Neural cell (in vitro differentiated cells): ENCODE measurements at regions not wholly inside any gene's neighbourhood (a gene's known extent, or its start where the extent isn't known, plus 50 kb on each side); places are given as distances from the start of the nearest gene placed in this dataset.

Experiments used
- H2AFZ ChIP-seq: fragments of 200-600, 300-800 bp; sonication (generic), shearing (Covaris generic); 2 replicates; pipeline ENCODE4 v1.6.0; 2014; ENCODE audit warnings: low read depth, mild to moderate bottlenecking, antibody characterized with exemption, low read length, moderate library complexity
- H3F3A ChIP-seq: fragments of 200-600 bp; shearing (Covaris generic); 2 replicates; pipeline ENCODE4 v1.6.1; 2016; ENCODE audit warnings: mild to moderate bottlenecking, moderate library complexity, mixed read lengths, antibody characterized with exemption, low read length; ENCODE audit not compliant: insufficient read depth, poor library complexity, severe bottlenecking
- H3K27ac ChIP-seq: fragments of 200-600, 300-800 bp; sonication (generic), shearing (Covaris generic); 2 replicates; pipeline ENCODE4 v1.5.1; 2014; ENCODE audit warnings: mild to moderate bottlenecking, low read length, moderate library complexity
- H3K27me3 ChIP-seq: fragments of 300-800, 200-600 bp; sonication (generic), shearing (Covaris generic); 2 replicates; pipeline ENCODE4 v1.6.0; 2014; ENCODE audit warnings: mild to moderate bottlenecking, low read depth, low read length, moderate library complexity; ENCODE audit not compliant: insufficient read depth
- H3K36me3 ChIP-seq: fragments of 300-800, 200-600 bp; sonication (generic), shearing (Covaris generic); 2 replicates; pipeline ENCODE4 v1.5.1; 2014; ENCODE audit warnings: mild to moderate bottlenecking, antibody characterized with exemption, low read length, moderate library complexity; ENCODE audit not compliant: insufficient read depth
- H3K4me2 ChIP-seq: fragments of 300-800, 200-600 bp; sonication (generic), shearing (Covaris generic); 2 replicates; pipeline ENCODE4 v1.6.0; 2014; ENCODE audit warnings: mild to moderate bottlenecking, low read length
- H3K4me3 ChIP-seq: fragments of 300-800, 200-600 bp; sonication (generic), shearing (Covaris generic); 2 replicates; pipeline ENCODE4 v1.5.1; 2014; ENCODE audit warnings: mild to moderate bottlenecking, low read length, moderate library complexity
- H3K79me2 ChIP-seq: fragments of 200-600 bp; shearing (Covaris generic); replicated peaks from 2 replicates; pipeline ENCODE4 v1.6.0; 2014; ENCODE audit warnings: mild to moderate bottlenecking, low read length, moderate library complexity; ENCODE audit not compliant: insufficient read depth
- H3K9ac ChIP-seq: fragments of 300-800, 200-600 bp; sonication (generic), shearing (Covaris generic); 2 replicates; pipeline ENCODE4 v1.6.1; 2016; ENCODE audit warnings: mild to moderate bottlenecking, low read length, mixed read lengths
- H3K9me2 ChIP-seq: fragments of 200-600 bp; shearing (Covaris generic); 2 replicates; pipeline ENCODE4 v1.6.1; 2016; ENCODE audit warnings: mild to moderate bottlenecking, low read length, mixed read lengths; ENCODE audit not compliant: insufficient read depth
- H3K9me3 ChIP-seq: fragments of 200-600, 300-800 bp; sonication (generic), shearing (Covaris generic); 2 replicates; pipeline ENCODE4 v1.6.1; 2016; ENCODE audit warnings: mild to moderate bottlenecking, mixed run types, low read length, moderate library complexity, mixed read lengths
- H4K20me1 ChIP-seq: fragments of 200-600 bp; shearing (Covaris generic); 2 replicates; pipeline ENCODE4 v1.6.1; 2016; ENCODE audit warnings: mild to moderate bottlenecking, mixed run types; ENCODE audit not compliant: insufficient read depth
- EP300 ChIP-seq: fragments of 450-650 bp; conservative IDR thresholded peaks from 2 replicates; pipeline ENCODE4 v1.6.1; 2014; ENCODE audit warnings: antibody characterized with exemption, mild to moderate bottlenecking, moderate library complexity; ENCODE audit not compliant: poor library complexity, severe bottlenecking
- EZH2 ChIP-seq: fragments of 200-600, 300-800 bp; shearing (Covaris generic), sonication (generic); IDR thresholded peaks from 2 replicates; pipeline ENCODE4 v1.6.1; 2014; ENCODE audit warnings: antibody characterized with exemption, low read length, borderline replicate concordance, mild to moderate bottlenecking; ENCODE audit not compliant: insufficient read depth, poor library complexity, severe bottlenecking
- MXI1 ChIP-seq: fragments of 450-650 bp; conservative IDR thresholded peaks from 2 replicates; pipeline ENCODE4 v1.6.1; 2014; ENCODE audit warnings: antibody characterized with exemption, mild to moderate bottlenecking; ENCODE audit not compliant: poor library complexity, severe bottlenecking
- POLR2AphosphoS5 ChIP-seq: IDR thresholded peaks from 2 replicates; pipeline ENCODE4 v1.6.1; 2012
- RAD21 ChIP-seq: fragments of 450-650 bp; conservative IDR thresholded peaks from 2 replicates; pipeline ENCODE4 v1.6.1; 2014; ENCODE audit warnings: antibody characterized with exemption, mild to moderate bottlenecking, moderate library complexity
- SMC3 ChIP-seq: fragments of 450-650 bp; conservative IDR thresholded peaks from 2 replicates; pipeline ENCODE4 v1.6.1; 2014; ENCODE audit warnings: antibody characterized with exemption, mild to moderate bottlenecking, moderate library complexity; ENCODE audit not compliant: poor library complexity
- TAF1 ChIP-seq: IDR thresholded peaks from 2 replicates; pipeline ENCODE4 v1.6.1; 2012; ENCODE audit warnings: low read depth
- TF ChIP-seq, protein P1 (sequence below): fragments of 450-650 bp; IDR thresholded peaks from 2 replicates; pipeline ENCODE4 v1.5.1; 2014; ENCODE audit warnings: antibody characterized with exemption, mild to moderate bottlenecking, moderate library complexity; ENCODE audit not compliant: poor library complexity, severe bottlenecking
- TF ChIP-seq, protein P2 (sequence below): IDR thresholded peaks from 2 replicates; pipeline ENCODE4 v1.6.1; 2012; ENCODE audit warnings: borderline replicate concordance

- H3K27me3 ChIP-seq, result no peaks in the 10 kb centered on the region
- no peaks in the 10 kb centered on the region for H4K20me1 ChIP-seq
- H3F3A ChIP-seq, result no peaks in the 10 kb centered on the region
- no peak overlapping the region for H3K9ac ChIP-seq
- no peaks in the 10 kb centered on the region for H3K9me2 ChIP-seq
- H3K36me3 ChIP-seq, result no peaks in the 10 kb centered on the region
- H3K79me2 ChIP-seq, result no peaks in the 10 kb centered on the region
- no peak overlapping the region for H3K4me3 ChIP-seq
- H3K4me2 ChIP-seq, result no peak overlapping the region
- H3K27ac ChIP-seq, result no peak overlapping the region
- no peaks in the 10 kb centered on the region for H3K9me3 ChIP-seq
- TF ChIP-seq EP300, result no peak
- TF ChIP-seq EZH2, result no peak
- TF ChIP-seq, protein P1, sequence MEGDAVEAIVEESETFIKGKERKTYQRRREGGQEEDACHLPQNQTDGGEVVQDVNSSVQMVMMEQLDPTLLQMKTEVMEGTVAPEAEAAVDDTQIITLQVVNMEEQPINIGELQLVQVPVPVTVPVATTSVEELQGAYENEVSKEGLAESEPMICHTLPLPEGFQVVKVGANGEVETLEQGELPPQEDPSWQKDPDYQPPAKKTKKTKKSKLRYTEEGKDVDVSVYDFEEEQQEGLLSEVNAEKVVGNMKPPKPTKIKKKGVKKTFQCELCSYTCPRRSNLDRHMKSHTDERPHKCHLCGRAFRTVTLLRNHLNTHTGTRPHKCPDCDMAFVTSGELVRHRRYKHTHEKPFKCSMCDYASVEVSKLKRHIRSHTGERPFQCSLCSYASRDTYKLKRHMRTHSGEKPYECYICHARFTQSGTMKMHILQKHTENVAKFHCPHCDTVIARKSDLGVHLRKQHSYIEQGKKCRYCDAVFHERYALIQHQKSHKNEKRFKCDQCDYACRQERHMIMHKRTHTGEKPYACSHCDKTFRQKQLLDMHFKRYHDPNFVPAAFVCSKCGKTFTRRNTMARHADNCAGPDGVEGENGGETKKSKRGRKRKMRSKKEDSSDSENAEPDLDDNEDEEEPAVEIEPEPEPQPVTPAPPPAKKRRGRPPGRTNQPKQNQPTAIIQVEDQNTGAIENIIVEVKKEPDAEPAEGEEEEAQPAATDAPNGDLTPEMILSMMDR, result no peak
- TF ChIP-seq, protein P2, sequence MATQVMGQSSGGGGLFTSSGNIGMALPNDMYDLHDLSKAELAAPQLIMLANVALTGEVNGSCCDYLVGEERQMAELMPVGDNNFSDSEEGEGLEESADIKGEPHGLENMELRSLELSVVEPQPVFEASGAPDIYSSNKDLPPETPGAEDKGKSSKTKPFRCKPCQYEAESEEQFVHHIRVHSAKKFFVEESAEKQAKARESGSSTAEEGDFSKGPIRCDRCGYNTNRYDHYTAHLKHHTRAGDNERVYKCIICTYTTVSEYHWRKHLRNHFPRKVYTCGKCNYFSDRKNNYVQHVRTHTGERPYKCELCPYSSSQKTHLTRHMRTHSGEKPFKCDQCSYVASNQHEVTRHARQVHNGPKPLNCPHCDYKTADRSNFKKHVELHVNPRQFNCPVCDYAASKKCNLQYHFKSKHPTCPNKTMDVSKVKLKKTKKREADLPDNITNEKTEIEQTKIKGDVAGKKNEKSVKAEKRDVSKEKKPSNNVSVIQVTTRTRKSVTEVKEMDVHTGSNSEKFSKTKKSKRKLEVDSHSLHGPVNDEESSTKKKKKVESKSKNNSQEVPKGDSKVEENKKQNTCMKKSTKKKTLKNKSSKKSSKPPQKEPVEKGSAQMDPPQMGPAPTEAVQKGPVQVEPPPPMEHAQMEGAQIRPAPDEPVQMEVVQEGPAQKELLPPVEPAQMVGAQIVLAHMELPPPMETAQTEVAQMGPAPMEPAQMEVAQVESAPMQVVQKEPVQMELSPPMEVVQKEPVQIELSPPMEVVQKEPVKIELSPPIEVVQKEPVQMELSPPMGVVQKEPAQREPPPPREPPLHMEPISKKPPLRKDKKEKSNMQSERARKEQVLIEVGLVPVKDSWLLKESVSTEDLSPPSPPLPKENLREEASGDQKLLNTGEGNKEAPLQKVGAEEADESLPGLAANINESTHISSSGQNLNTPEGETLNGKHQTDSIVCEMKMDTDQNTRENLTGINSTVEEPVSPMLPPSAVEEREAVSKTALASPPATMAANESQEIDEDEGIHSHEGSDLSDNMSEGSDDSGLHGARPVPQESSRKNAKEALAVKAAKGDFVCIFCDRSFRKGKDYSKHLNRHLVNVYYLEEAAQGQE, result no peak
- TF ChIP-seq RAD21, result no peak
- TF ChIP-seq MXI1, result no peak
- no peak for TF ChIP-seq TAF1
- no peak for TF ChIP-seq POLR2AphosphoS5
- no peak for TF ChIP-seq SMC3
- no peak overlapping the region for H2AFZ ChIP-seq
These were observed 158.2 kb upstream of the PPP2R2B start for GRCh38 chr5:147036691-147037245.

- Histone ChIP-seq H4K20me1 (no peaks in the 10 kb centered on the region), H2AFZ (no peak overlapping the region), H3K79me2 (no peaks in the 10 kb centered on the region), H3K9me2 (no peaks in the 10 kb centered on the region), H3K4me3 (no peak overlapping the region), H3K36me3 (no peaks in the 10 kb centered on the region), H3K4me2 (no peak overlapping the region), H3K9me3 (no peaks in the 10 kb centered on the region), H3F3A (no peaks in the 10 kb centered on the region), H3K27me3 (no peaks in the 10 kb centered on the region), H3K27ac (no peak overlapping the region), H3K9ac (no peak overlapping the region)
- TF ChIP-seq, protein P2, result no peak
- TF ChIP-seq POLR2AphosphoS5 (no peak), RAD21 (no peak), TAF1 (no peak), MXI1 (no peak), SMC3 (no peak), EZH2 (no peak), EP300 (no peak)
- TF ChIP-seq, protein P1, result no peak
These were observed 159.1 kb upstream of the PPP2R2B start for GRCh38 chr5:147037515-147038205.
